Right cardiac atrium (tissue), 5 donors: ENCODE measurements at regions not wholly inside any gene's neighbourhood (a gene's known extent, or its start where the extent isn't known, plus 50 kb on each side); places are given as distances from the start of the nearest gene placed in this dataset.

Experiments
- ATAC-seq, 2 donors: fragments of 200-7000 bp; cut with Tn5 transposase; one replicate each; pipeline versions ENCODE4 v1.8.0 to v1.9.1; 2020; ENCODE audit warnings: moderate library complexity in 2 of 2, mild to moderate bottlenecking in 1 of 2
- DNase-seq, 3 donors: peaks; one replicate each; pipeline ENCODE4 v3.0.0-alpha.2; 2020
- H3K27ac ChIP-seq: one replicate; pipeline ENCODE4 v1.5.1; 2013; ENCODE audit warnings: mild to moderate bottlenecking, low read length, control low read depth, moderate library complexity
- H3K27me3 ChIP-seq: one replicate; pipeline ENCODE4 v1.6.1; 2013; ENCODE audit not compliant: control insufficient read depth, insufficient read depth
- H3K4me1 ChIP-seq: one replicate; pipeline ENCODE4 v1.6.1; 2013; ENCODE audit warnings: low read length; ENCODE audit not compliant: control insufficient read depth, insufficient read depth
- H3K4me3 ChIP-seq: one replicate; pipeline ENCODE4 v1.5.1; 2013; ENCODE audit warnings: low read length, control low read depth
- H3K9me3 ChIP-seq: one replicate; pipeline ENCODE4 v1.6.1; 2013; ENCODE audit warnings: low read length; ENCODE audit not compliant: control insufficient read depth
- WGBS: extraction: QIAGEN DNeasy Blood & Tissue Kit; methylation state at CpG from one replicate; pipeline ENCODE4 v1.1.7; 2013; 5-methylcytosine and 5-hydroxymethylcytosine counted together
- intact Hi-C, 4 donors: fragments of 100-400 bp; cut with DNase I; formaldehyde crosslinking; loops; one replicate each; pipeline versions ENCODE4 v1.11.0 to v1.14.0; 2022 to 2023
- donor health status: healthy with polysubstance abuse.
- donor health status: DM: no; HTN: yes; CAD: no.
- donor health status: DM: no; HTN: no; CAD: no.
- donor health status: DM: no; HTN: yes; CAD: no; lungs with severe emphysema.
- donor health status: DM: yes; HTN: yes; CAD: no.

DNA sequence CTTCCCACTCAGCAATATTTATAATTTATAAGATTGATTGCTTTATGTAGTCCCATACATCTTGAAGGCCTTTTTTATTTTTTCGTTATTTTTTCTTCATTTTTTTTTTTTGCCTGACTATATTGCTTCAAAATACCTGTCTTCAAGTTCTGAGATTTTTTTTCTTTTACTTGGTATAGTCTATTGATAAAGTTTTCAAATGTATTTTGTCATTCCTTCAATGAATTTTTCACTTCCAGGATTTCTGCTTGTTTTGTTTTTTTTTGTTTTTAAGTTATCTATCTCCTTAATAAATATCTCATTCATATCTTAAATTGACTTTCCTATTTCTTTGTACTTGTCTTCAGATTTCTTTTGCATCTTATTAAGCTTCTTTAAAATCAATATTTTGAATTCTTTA lies 905.6 kb upstream of the CDH6 start:
- peaks cover 9% of the 10 kb centered on the region for H3K9me3 ChIP-seq
- WGBS = 58% methylated on average over 1 of the region's 1 CpG
- no peaks in the 10 kb centered on the region for H3K4me1 ChIP-seq
- H3K27ac ChIP-seq = no peak overlapping the region
- ATAC-seq (no peak), DNase-seq (no peak)
- intact Hi-C loops = no loop called here
- no peak overlapping the region for H3K4me3 ChIP-seq
- H3K27me3 ChIP-seq = no peaks in the 10 kb centered on the region

DNA sequence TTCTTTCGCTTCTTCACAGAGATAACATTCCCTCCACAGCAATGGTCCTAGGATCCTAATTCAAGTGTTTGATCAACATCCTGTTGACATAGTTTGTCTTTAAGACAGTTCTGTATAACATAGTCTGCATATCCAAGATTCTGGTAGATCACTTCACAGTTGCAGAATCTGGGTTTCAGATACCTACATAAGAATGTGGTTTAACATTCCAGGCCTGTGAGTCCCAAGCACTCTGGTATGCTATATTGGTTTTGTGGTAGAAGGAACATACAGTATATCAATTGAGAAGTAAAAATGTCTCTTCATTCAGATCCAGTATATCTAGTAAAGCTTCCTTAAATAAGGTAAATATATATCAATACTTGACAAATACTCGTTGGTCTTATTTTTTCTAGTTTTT lies 914.2 kb upstream of the CDH6 start:
- WGBS = 80% methylated on average over 2 of the region's 2 CpGs
- Histone ChIP-seq H3K27me3 (no peaks in the 10 kb centered on the region), H3K4me1 (no peaks in the 10 kb centered on the region), H3K4me3 (no peak overlapping the region), H3K9me3 (peaks cover 3% of the 10 kb centered on the region), H3K27ac (no peak overlapping the region)
- intact Hi-C loops = no loop called here
- no peak for ATAC-seq
- no peak for DNase-seq

DNA sequence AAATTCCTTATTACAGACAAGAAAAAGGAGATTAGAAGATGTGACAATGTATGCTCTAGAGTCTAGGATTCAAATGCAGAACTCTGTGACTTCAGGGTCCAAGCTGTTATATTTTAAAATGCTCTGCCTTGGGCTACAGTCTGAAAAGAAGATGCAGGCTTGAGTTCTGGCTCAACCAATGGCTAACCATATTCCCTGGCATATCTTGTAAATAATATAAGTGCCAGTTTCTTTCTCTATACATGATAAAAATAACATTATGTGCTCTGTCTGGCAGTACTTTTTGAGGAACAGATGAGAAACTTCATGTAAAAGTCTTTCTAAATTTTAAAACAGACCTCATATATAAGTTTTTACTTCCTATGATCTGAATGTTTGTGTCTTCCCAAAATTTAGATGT lies 926.5 kb upstream of the CDH6 start:
- no peak overlapping the region for H3K4me3 ChIP-seq
- no peak for DNase-seq
- H3K9me3 ChIP-seq = peaks cover 5% of the 10 kb centered on the region
- no peaks in the 10 kb centered on the region for H3K4me1 ChIP-seq
- no peaks in the 10 kb centered on the region for H3K27me3 ChIP-seq
- intact Hi-C loops = no loop called here
- no peak overlapping the region for H3K27ac ChIP-seq
- ATAC-seq = no peak

DNA sequence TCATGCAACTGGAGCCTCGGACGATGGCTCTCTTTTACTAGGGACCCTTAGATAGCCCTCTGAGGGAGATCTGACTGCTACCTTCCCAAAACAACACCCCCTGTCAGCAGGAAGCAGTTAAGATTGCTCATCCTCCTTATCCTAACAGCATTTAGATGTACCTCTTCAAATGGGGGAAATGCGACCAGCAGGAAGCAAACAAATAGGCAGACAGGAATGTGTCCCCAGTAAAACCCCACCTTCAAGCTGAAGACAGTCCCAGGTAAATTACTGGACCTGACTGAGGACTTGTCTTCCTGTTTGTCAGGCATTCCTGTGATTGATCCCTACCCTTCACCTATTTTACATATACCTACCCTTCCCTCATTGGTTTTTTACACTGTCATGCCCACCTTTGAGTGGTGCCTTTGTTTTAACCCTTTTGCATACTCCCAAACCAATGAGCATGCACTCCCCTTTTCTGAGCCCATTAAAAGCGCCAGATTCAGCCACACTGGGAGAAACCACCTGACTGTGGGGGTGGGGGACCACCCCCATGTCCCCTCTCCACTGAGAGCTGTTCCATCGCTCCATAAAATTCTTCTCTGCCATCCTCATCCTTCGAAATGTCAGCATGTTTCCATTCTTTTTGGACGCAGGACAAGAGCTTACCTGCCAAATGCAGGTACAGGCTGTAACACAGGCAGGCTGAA lies 954.0 kb upstream of the CDH6 start:
- H3K4me1 ChIP-seq = no peaks in the 10 kb centered on the region
- H3K4me3 ChIP-seq = no peak overlapping the region
- WGBS = 74% methylated on average over 7 of the region's 7 CpGs
- intact Hi-C loops = no loop called here
- no peaks in the 10 kb centered on the region for H3K27me3 ChIP-seq
- H3K9me3 ChIP-seq = peaks cover 4% of the 10 kb centered on the region
- no peak overlapping the region for H3K27ac ChIP-seq
- no peak for DNase-seq
- ATAC-seq = no peak

DNA sequence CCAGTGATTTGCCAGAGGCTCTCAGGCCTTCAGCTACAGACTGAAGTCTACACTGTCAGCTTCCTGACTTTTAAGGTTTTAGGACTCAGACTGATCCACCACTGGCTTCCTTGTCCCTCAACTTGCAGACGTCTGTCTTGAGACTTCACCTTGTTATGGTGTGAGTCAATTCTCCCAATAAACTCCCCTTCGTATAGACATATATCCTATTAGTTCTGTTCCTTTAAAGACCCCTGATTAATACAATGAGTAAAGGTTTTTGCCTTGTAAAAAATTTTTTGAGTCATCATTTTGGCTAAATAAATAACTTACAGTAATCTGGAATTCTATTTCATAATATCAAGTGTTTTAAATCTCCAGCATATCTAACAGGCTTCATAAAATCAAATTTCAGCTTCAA lies 956.3 kb upstream of the CDH6 start:
- no peaks in the 10 kb centered on the region for H3K4me1 ChIP-seq
- WGBS = 71% methylated on average over 2 of the region's 2 CpGs
- no peak for DNase-seq
- no peak overlapping the region for H3K4me3 ChIP-seq
- H3K27me3 ChIP-seq = no peaks in the 10 kb centered on the region
- ATAC-seq = no peak
- intact Hi-C loops = no loop called here
- peaks cover 4% of the 10 kb centered on the region for H3K9me3 ChIP-seq
- no peak overlapping the region for H3K27ac ChIP-seq

DNA sequence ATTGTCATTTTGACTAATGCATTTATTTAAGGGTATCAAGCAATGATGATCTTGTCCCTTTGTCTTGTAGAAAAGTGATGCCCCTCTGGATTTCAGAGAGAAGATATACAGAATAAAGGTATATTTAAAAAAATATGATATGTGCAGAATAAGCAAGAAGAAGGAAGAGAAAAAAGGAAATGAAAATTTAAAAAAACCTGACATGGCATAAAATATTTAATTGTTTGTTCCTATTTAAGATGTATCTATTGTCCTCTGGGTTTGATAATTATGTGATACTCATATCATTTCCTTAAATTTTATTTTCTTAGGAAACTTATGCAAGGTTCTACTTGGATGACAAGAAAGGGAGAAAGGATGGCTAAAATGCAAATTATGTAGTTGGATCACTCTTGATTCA lies 983.7 kb upstream of the CDH6 start:
- Histone ChIP-seq H3K27ac (no peak overlapping the region), H3K27me3 (no peaks in the 10 kb centered on the region), H3K4me1 (no peaks in the 10 kb centered on the region), H3K4me3 (no peak overlapping the region), H3K9me3 (peaks cover 3% of the 10 kb centered on the region)
- DNase-seq = no peak
- intact Hi-C loops = no loop called here
- ATAC-seq = no peak

DNA sequence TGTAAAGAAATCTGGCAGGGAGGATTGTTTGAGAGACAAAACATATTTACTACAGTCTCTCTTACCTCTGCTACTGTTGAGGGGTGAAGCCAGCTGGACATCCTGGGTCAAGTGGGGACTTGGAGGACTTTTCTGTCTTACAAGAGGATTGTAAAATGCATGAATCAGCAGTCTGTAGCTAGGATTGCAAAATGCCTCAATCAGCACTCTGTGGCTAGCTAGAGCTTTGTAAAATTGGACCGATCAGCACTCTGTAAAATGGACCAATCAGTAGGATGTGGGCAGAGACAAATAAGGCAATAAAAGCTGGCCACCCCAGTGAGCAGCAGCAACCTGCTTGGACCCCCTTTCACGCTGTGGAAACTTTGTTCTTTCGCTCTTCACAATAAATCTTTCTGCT lies 995.8 kb upstream of the CDH6 start:
- whole genome bisulfite sequencing = 81% methylated on average over 3 of the region's 3 CpGs
- intact Hi-C loops = no loop called here
- H3K4me1 ChIP-seq = no peaks in the 10 kb centered on the region
- H3K27ac ChIP-seq = no peak overlapping the region
- no peak for DNase-seq
- no peak overlapping the region for H3K4me3 ChIP-seq
- no peak for ATAC-seq
- H3K27me3 ChIP-seq = no peaks in the 10 kb centered on the region
- H3K9me3 ChIP-seq = peaks cover 2% of the 10 kb centered on the region

DNA sequence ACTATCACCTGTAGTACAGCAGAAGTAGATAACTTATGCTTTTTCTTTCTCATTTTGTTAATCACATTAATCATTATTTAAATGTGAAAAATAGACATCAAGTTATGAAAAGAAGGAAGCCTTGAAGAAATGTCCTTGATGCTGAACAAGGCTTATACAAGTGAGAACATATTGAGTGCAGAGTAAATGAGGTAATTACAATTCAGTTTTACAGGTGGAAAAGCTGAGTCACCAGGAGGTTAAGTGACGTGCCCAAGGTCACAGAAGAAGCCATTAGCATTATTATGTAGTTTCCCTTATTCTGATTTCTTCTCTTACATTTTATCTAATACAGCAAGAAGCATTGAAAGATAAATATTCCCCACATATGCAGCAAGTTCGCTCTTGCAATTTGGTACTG lies 998.5 kb upstream of the CDH6 start:
- WGBS = 60% methylated on average over 2 of the region's 2 CpGs
- no peaks in the 10 kb centered on the region for H3K27me3 ChIP-seq

DNA sequence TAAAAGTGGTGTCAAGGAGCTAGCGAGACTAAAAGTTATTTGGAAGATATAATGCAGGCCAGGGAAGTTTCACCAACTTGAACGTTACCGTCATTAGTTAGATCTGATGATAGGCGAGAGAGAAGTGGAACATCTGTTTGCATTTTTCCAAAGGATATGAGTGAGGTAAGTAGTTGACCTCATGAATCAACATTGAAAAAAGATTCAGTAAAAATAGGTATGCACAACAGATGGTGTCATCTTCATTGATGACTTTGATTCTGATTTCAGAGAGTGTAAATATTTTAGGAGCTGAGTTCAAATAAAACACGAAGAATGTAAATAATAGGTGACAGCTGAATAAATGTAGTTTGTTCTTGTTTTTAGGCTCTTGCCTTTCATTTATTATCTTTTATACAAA lies 998.9 kb upstream of the CDH6 start:
- no peak for ATAC-seq
- H3K4me1 ChIP-seq = no peaks in the 10 kb centered on the region
- H3K27ac ChIP-seq = no peak overlapping the region
- H3K27me3 ChIP-seq = no peaks in the 10 kb centered on the region
- WGBS = 64% methylated on average over 5 of the region's 5 CpGs
- DNase-seq = no peak
- intact Hi-C loops = no loop called here
- no peak overlapping the region for H3K4me3 ChIP-seq
- H3K9me3 ChIP-seq = peaks cover 2% of the 10 kb centered on the region

More for the DNA sequence above, 998.5 kb upstream of the CDH6 start:
- H3K4me1 ChIP-seq = no peaks in the 10 kb centered on the region
- no peak for ATAC-seq
- H3K4me3 ChIP-seq = no peak overlapping the region
- H3K9me3 ChIP-seq = peaks cover 2% of the 10 kb centered on the region
- intact Hi-C loops = no loop called here
- no peak overlapping the region for H3K27ac ChIP-seq
- DNase-seq = no peak

DNA sequence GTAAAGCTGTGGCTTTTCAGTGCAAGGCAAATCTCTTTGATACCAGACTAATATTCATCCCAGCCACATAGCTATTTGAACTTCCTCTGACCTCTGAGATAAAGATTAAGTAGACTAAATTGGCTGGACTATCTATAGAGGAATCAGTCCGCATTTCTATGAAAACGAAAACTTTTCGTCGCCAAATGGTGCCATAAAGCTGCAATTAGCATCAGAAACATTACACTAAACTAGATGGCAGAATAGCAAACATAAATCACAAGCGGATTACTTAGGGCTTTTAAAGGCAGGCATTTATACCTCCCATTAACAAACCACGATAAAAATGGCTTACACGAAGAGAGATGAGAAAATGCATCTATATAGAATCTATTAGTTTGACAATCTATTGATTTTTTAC lies 1009.7 kb upstream of the CDH6 start:
- ATAC-seq (no peak), DNase-seq (no peak)
- 75% methylated on average over 7 of the region's 7 CpGs for WGBS
- H3K27ac ChIP-seq = no peak overlapping the region
- no peaks in the 10 kb centered on the region for H3K4me1 ChIP-seq
- intact Hi-C loops = no loop called here
- no peaks in the 10 kb centered on the region for H3K27me3 ChIP-seq
- H3K4me3 ChIP-seq = no peak overlapping the region
- H3K9me3 ChIP-seq = no peaks in the 10 kb centered on the region

DNA sequence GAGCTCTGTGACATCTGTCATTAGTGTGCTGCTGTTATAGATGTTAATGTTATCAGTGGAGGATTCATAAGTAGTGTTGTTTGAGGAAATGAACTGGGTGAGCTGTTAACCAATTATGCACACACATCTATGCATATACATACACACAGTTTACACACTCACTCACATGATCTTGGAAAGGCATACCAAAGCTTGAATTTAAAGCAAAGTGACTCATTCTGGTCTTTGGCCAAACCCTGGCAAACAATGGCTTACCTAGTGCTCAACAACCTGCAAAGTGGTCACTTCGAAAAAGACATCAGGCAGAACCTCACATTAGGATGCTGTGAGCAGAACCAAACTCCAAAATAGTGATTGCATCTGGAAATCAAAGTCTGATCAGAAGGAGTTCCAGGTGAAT lies 1037.3 kb upstream of the CDH6 start:
- ATAC-seq (no peak), DNase-seq (no peak)
- H3K4me3 ChIP-seq = no peak overlapping the region
- no peaks in the 10 kb centered on the region for H3K27me3 ChIP-seq
- intact Hi-C loops = no loop called here
- WGBS = 82% methylated on average over 1 of the region's 1 CpG
- H3K9me3 ChIP-seq = peaks cover 7% of the 10 kb centered on the region
- no peaks in the 10 kb centered on the region for H3K4me1 ChIP-seq
- no peak overlapping the region for H3K27ac ChIP-seq

DNA sequence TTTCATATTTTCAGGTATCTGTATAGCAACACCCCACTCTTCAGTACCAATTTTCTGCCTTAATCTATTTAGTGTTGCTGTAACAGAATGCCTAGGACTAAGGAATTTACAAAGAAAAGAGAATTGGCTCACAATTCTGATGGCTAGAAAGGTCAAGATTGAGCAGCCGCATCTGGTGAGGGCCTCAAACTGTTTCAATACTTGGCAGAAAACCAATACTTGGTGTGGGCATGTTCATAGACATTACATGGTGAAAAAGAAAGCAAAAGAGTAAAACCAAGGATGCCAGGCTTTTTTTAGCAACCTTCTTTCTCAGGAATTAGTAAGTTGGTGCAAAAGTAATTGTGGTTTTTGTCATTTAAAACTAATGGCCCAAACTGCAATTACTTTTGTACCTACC lies 1041.1 kb upstream of the CDH6 start:
- Histone ChIP-seq H3K4me1 (no peaks in the 10 kb centered on the region), H3K27ac (no peak overlapping the region), H3K27me3 (no peaks in the 10 kb centered on the region), H3K9me3 (peaks cover 11% of the 10 kb centered on the region), H3K4me3 (no peak overlapping the region)
- WGBS = 73% methylated on average over 1 of the region's 1 CpG
- intact Hi-C loops = no loop called here
- DNase-seq (no peak), ATAC-seq (no peak)
